ENCODE measurements at regions not wholly inside any gene's neighbourhood (a gene's known extent, or its start where the extent isn't known, plus 50 kb on each side); places are given as distances from the start of the nearest gene placed in this dataset.

DNA sequence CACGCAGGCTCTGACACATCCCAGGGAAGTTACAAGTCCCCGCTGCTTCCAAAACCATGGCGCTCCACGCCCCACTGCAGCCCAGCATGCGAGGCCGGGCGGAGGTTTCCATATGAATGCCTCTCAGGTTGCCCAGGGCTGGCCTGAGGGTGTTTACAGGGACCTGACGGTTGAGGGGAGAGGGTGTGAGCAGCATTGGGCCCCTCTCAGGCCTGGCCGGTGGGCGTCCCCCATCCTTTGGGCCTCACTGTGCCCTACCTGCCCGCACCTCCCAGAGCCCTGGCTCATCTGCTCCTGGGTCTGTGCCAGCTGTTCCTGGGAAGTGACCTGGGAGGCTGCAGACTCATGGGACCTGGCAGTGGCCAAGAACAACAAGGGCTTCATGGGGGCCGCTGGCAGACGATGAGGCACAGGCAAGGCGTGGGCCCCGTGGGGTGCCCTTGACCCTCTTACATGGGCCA lies 173.5 kb downstream of the C16orf95 start:
- TF ChIP-seq EZH2phosphoT487 (IDR thresholded peaks at IDR 0.05; ENCODE audit: insufficient read depth, low read depth) (no peak), EZH2 (IDR thresholded peaks at IDR 0.05; ENCODE audit: insufficient read depth, poor library complexity, severe bottlenecking) (no peak)

Measured in GM23248 (cell line).